ENCODE measurements at regions not wholly inside any gene's neighbourhood (a gene's known extent, or its start where the extent isn't known, plus 50 kb on each side); places are given as distances from the start of the nearest gene placed in this dataset.

GRCh38 chr2:56739413-56739812, 555.6 kb downstream of the CCDC85A start:
- TF ChIP-seq CTCF (IDR thresholded peaks at IDR 0.05) (no peak), POLR2A (IDR thresholded peaks at IDR 0.05) (no peak)

Measured in ovary (tissue), 3 donors.